ENCODE measurements at regions not wholly inside any gene's neighbourhood (a gene's known extent, or its start where the extent isn't known, plus 50 kb on each side); places are given as distances from the start of the nearest gene placed in this dataset.

- no peak overlapping the region for H3K4me3 ChIP-seq (ENCODE audit: low read depth, low read length)
- no peak for DNase-seq (ENCODE audit: low read depth)
- TF ChIP-seq CTCF (conservative IDR thresholded peaks at IDR 0.05; ENCODE audit: low read depth, low read length) = no peak
Measured at GRCh38 chr9:88287972-88288371, 100.3 kb upstream of the SPIN1 start.

GRCh38 chr9:88280816-88281382, 107.3 kb upstream of the SPIN1 start:
- no peak for TF ChIP-seq CTCF (conservative IDR thresholded peaks at IDR 0.05; ENCODE audit: low read depth, low read length)
- DNase-seq (ENCODE audit: low read depth) = no peak
- no peak overlapping the region for H3K4me3 ChIP-seq (ENCODE audit: low read depth, low read length)

GRCh38 chr9:88278036-88278435, 110.2 kb upstream of the SPIN1 start:
- no peak for TF ChIP-seq CTCF (conservative IDR thresholded peaks at IDR 0.05; ENCODE audit: low read depth, low read length)

GRCh38 chr9:88274078-88274477, 114.2 kb upstream of the SPIN1 start:
- no peak for DNase-seq (ENCODE audit: low read depth)
- no peak overlapping the region for H3K4me3 ChIP-seq (ENCODE audit: low read depth, low read length)
- TF ChIP-seq CTCF (conservative IDR thresholded peaks at IDR 0.05; ENCODE audit: low read depth, low read length) = no peak

More at GRCh38 chr9:88278036-88278435, 110.2 kb upstream of the SPIN1 start:
- DNase-seq (ENCODE audit: low read depth) = no peak
- no peak overlapping the region for H3K4me3 ChIP-seq (ENCODE audit: low read depth, low read length)

- TF ChIP-seq CTCF (conservative IDR thresholded peaks at IDR 0.05; ENCODE audit: low read depth, low read length) = no peak
- H3K4me3 ChIP-seq (ENCODE audit: low read depth, low read length) = no peak overlapping the region
- DNase-seq (ENCODE audit: low read depth) = no peak
Measured at GRCh38 chr9:88272986-88273385, 115.3 kb upstream of the SPIN1 start.

GRCh38 chr9:88270413-88270812, 117.8 kb upstream of the SPIN1 start:
- no peak overlapping the region for H3K4me3 ChIP-seq (ENCODE audit: low read depth, low read length)
- no peak for DNase-seq (ENCODE audit: low read depth)
- TF ChIP-seq CTCF (conservative IDR thresholded peaks at IDR 0.05; ENCODE audit: low read depth, low read length) = no peak

GRCh38 chr9:88268886-88269285, 119.4 kb upstream of the SPIN1 start:
- H3K4me3 ChIP-seq (ENCODE audit: low read depth, low read length) = no peak overlapping the region
- TF ChIP-seq CTCF (conservative IDR thresholded peaks at IDR 0.05; ENCODE audit: low read depth, low read length) = no peak
- DNase-seq (ENCODE audit: low read depth) = no peak

Data from epithelial cell of proximal tubule (primary cell).